ENCODE measurements at regions not wholly inside any gene's neighbourhood (a gene's known extent, or its start where the extent isn't known, plus 50 kb on each side); places are given as distances from the start of the nearest gene placed in this dataset.

DNA sequence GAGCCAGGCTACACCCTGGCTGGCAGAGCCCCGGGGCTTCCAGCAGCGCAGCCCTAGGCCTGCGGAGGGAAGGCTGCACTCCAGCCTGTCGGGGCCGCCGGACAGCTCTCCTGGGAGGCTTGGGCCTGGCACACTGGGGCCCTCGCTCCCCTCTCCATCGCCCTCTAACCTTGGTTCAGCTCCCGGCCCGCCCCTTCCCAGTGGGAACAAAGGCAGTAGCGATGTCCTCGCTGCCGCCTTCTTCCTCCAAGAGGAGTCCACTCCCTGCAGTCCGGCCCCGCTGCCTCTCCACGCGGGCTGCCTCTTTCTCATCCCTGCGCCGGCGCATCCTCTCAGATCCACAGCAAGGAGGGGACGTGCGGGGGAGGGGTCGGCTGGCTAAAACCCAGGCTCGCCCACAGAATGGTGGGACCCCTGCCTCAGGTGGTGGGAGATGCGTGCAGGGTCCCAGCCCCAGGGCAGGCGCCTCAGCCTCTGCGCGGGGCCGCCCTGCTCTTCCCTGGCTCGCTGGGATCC lies 138.1 kb downstream of the TWIST2 start:
- no peak for DNase-seq

DNA sequence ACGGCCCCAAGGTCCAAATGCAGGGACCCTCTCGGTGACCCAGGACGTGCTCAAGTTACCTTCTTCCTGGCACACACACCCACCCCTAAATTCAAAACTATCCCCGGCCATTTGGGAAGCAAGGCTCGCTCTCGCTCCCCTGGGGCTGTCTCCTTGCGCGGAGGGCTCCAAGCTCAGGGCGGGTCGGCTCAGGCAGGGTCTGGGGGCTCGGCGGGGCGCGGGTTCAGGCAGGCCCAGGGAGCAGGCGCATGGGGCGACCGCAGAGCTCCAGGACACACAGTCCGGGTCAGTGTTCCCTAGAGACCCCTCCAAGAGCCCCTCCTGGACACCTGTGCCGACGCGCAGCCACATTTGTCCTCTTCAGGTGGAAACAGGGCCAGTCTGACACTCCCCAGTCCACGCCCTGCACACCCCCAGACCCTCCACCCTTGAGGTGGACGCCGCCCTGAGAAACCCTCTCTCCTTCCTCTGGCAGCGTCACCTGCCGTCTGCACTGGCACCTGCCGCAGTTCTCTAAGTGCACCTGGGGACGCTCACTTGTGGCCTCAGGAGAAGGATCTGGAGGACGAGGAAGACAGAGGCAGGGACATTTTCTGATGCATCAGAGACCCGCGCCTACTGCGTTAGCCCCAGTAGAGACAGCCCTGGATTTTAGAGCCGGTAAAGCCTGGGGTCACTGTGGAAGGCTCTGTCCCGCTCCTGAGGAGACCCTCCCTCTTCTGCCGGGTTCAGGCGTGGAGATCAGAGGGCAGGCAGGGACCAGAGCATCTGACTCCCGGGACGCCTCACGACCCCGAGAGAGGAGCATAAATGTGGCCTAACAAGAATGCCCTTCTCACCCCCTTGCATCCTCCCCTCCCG lies 138.8 kb downstream of the TWIST2 start:
- no peak for DNase-seq

DNA sequence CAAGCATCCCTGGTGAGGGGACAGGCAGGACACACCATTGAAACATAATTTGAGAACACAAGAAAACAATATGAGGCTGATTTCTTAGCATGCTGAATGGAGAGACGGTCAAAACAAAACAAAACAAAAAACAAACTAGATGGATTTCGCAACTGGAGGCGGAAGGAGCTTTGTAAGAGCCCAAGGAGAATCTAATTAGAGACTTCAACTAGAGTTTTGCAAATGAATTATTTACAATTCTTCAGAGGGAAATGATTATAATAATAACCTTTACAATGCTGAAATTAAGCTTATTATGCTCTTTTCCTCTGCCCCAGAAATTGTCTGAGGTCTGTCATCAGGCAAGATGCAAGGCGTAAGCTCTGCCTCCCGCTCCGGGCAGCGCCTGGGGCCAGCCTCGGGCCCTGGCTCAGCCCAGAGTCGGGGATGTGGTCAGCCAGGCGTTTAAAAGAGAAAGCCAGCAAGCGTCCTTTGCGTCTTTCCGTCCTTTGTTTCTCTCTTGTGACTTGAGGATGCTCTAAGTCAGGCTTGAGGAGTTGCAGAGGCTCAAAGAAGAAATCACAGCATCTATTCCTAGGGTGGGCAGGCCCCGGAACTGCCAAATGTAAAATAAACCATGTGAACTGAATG lies 139.6 kb downstream of the TWIST2 start:
- no peak for DNase-seq

DNA sequence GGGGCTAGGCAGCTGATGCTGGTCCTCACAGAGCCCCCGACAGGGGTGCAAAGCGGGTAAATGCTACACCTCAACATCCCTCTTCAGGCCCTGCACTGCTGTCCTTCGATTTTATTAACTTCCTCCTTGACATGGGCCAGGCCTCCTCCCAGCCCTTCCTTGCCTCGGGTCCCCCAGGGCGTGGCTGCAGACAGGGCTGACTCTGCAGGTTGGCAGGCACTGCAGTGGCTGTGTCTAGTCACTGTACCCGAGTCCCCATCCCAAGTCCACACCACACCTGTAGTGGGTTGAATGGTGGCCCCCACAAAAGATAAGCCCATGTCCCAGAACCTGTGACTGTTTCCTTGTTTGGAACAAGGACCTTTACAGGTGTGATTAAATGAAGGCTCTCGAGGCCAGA lies 140.2 kb downstream of the TWIST2 start:
- no peak for DNase-seq

DNA sequence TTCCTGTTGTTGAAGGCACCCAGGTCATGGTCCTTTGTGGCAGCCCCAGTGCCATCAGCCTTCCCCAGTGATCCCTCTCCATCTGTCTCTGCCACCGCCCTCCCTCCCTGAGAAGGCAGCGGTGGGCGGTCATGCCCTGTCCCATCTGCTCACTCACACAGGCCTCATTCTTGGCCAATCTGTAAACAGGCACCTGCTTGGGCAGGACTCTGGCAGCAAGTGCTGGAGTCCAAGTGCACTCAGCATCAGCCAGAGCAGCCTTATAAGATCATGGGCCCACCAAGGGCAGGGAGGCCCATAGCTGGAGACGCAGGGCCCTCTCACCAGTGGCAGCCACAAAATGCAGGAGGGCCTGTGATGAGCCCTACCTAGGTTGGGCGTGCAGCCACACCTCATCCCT lies 140.9 kb downstream of the TWIST2 start:
- no peak for DNase-seq

DNA sequence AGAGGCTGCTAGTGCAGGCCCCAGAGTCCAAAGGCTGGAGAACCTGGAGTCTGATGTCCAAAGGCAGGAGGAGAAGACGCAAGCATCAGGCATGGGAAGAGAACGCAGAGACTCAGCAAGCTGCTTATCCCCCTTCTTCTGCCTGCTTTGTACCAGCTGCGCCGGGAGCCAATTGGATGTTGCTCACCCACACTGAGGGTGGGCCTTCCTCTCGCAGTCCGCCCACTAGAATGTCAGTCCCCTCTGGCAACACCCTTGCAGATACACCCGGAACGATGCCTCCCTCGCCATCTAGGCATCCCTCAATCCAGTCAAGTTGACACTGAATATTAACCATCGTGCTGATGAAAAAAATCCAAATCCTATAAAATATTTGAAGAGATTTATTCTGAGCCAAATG lies 141.6 kb downstream of the TWIST2 start:
- DNase-seq = no peak

DNA sequence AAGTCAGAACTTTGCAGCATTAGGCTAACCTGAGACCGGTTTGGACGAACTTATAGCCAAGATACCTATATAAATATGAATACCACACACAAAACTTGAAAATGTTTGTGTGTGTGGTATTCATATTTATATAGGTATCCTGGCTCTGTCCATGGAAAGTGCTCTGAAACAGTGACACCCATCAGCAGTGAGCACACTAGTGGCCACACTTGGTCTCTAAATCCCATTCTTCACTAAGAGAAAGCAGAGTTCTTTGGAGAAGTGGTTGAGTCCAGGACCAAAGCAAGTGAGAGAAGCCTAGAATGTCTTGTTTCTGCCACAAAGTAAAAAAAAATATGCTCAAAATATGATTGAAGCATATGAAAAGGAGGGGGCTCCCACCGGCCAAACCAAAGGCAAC lies 146.5 kb downstream of the TWIST2 start:
- no peak for DNase-seq

DNA sequence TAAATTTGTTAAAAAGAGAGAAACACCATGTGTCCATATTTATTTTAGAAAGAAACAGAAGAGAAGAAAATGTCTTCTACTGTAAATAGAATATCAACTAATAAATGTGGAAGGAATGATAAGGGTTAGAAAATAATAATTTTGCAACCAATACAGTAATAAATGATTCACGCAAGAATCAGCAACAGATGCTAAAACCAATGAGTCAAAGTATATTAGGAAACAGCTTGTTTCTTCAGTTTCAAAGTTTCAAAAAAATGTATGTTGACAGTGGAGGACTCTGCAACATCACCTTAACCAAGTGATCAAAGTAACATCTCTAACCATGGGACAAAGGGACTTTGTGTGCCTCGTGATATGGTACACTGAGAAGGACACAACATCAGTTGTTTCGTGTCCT lies 147.0 kb downstream of the TWIST2 start:
- DNase-seq = no peak

DNA sequence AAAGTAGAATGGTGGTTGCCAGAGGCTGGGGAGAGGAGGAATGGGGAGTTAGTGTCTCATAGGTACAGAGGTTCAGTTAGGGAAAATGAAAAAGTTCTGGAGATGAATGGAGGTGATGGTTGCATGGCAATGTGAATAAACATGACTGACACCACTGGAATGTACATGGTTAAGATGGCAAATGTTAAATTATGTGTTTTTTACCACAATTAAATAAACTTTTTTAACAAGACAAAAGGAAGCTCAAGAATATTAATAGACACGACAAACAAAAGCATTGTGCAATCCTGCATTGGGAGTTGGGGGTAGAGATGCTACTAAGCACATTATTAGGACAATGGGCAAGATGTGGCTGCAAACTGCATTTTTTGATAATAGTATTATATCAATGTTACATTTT lies 147.7 kb downstream of the TWIST2 start:
- no peak for DNase-seq

DNA sequence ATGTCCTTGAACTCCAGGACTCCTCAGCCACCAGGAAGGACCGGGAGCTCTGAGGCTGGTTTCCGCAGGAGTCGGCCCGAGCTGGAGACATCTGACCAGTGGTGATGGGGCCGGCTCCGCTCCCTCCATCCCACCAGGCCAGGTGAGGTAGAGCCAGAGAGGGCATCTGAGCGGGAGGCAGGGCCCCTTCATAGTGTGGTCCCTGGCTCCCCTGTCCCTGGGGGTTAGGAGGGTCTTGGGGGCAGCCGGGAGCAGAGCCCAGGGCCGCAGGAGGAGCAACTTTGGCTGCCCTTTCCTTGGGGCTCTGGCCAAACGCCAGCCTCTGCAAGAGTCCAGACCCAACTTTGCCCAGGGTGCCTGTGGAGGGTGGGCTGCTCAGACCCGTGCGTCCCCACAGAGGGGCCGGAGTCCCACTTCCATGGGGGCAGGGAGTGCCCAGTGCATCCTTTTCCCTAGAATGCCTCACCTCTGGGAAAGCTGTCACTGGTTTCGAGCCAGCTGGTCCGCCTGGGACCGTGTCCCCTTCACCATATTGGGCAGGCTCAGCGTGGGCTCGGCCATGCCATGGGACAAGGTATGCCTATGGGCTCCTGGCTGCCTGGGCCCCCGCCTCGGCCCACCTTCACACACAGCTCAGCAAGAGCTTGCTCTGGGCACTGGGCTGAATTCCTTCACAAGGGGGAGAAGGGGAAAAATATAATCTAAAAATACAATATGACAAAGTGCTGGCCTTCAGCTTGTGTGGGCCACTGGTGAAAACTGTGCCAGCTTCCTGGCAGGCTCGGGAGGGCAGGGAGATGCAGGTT lies 148.6 kb downstream of the TWIST2 start:
- DNase-seq = no peak

DNA sequence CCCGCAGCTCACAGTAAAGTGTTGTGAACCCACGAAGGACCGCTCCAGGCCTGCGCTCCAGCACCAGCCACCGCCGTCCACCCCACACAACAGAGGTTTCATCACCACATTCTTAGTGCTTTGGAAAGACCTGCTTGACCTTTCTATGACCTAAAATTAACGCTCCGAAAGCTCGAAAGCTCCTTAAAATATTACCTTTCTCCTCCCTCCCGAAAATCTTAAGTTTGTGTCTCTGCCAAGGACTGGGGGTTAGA lies 149.2 kb downstream of the TWIST2 start:
- DNase-seq = no peak

DNA sequence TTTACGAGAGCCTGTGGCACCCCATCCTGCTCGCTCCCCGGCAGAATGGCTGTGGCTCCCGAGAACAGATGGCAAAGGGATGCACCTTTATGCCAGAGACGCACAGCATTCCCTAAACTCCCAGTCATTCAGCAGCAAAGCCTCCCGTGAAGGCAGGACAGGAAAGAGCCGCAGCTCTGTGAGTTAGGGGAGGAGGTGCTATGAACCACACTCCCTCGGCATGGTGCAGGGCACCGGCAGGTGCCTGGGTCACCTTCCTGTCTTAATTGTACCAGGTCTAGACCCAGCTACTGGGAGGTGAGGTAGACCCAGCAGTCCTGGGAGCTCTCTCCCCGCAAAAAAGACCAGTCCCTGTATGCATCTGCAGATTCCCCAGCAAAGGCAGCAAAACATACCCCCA lies 149.8 kb downstream of the TWIST2 start:
- DNase-seq = no peak

Measured in stimulated activated CD4-positive, alpha-beta T cell treated with anti-CD3 and anti-CD28 coated beads, Interleukin-1b, Interleukin-23, amount 100 ng/mL, for 48 hours (primary cell).